B cell (primary cell): ENCODE measurements at regions not wholly inside any gene's neighbourhood (a gene's known extent, or its start where the extent isn't known, plus 50 kb on each side); places are given as distances from the start of the nearest gene placed in this dataset.

Source experiments
- ATAC-seq: fragments of 200-7000 bp; cut with Tn5 transposase; one replicate; pipeline ENCODE4 v1.10.0; 2021; ENCODE audit warnings: low read depth, mild to moderate bottlenecking, moderate number of reproducible peaks, moderate library complexity
- CTCF ChIA-PET: fragments of 350-600 bp; sonication (Branson Sonifier 250); formaldehyde crosslinking; loops from one replicate; lab custom pipeline; 2021; ENCODE audit warnings: antibody characterized with exemption, inconsistent platforms; lab: Charles Lee
- POLR2A ChIA-PET: fragments of 350-600 bp; sonication (Branson Sonifier 250); formaldehyde crosslinking; loops from one replicate; lab custom pipeline; 2021; ENCODE audit warnings: antibody characterized with exemption; lab: Charles Lee
- DNase-seq: peaks from one replicate; pipeline ENCODE4 v3.0.0; 2013
- H2AFZ ChIP-seq: 2 replicates; pipeline ENCODE4 v1.6.1; 2012; ENCODE audit warnings: mild to moderate bottlenecking, low read depth, low read length; ENCODE audit not compliant: insufficient read depth, poor library complexity, severe bottlenecking
- H3K27ac ChIP-seq, 2 donors: 1 replicate in 1 of 2; 2 replicates in 1 of 2; pipeline ENCODE4 v1.5.1; 2012 to 2013; ENCODE audit warnings: low read length in 2 of 2, mild to moderate bottlenecking in 2 of 2, moderate library complexity in 1 of 2
- H3K27me3 ChIP-seq, 4 experiments: fragments of 200-600 bp in 1 of 4; sonication (generic) in 1 of 4; replicated peaks in 1 of 4; 1 replicate in 2 of 4; 2 replicates in 2 of 4; pipeline versions ENCODE4 v1.6.1 to v1.7.0; 2013 to 2016; ENCODE audit warnings: low read length in 3 of 4, mild to moderate bottlenecking in 2 of 4, mixed read lengths in 1 of 4, moderate library complexity in 1 of 4; ENCODE audit not compliant: insufficient read depth in 4 of 4, control insufficient read depth in 3 of 4; ENCODE audit errors: control extremely low read depth in 1 of 4
- H3K36me3 ChIP-seq, 2 experiments: replicated peaks in 1 of 2; 1 replicate in 1 of 2; 2 replicates in 1 of 2; pipeline versions ENCODE4 v1.6.1 to v1.7.1; 2013; ENCODE audit warnings: low read length in 1 of 2; ENCODE audit not compliant: insufficient read depth in 2 of 2, control insufficient read depth in 1 of 2; ENCODE audit errors: control extremely low read depth in 1 of 2, extremely low read depth in 1 of 2
- H3K4me1 ChIP-seq, 2 donors: fragments of 200-600 bp in 1 of 2; sonication (generic) in 1 of 2; 1 replicate in 1 of 2; 2 replicates in 1 of 2; pipeline versions ENCODE4 v1.5.1 to v1.6.1; 2013 to 2017; ENCODE audit warnings: low read length in 2 of 2; ENCODE audit not compliant: control insufficient read depth in 2 of 2, insufficient read depth in 2 of 2
- H3K4me2 ChIP-seq: replicated peaks from 2 replicates; pipeline ENCODE3; 2012; ENCODE audit warnings: mild to moderate bottlenecking, low read depth, low read length; ENCODE audit not compliant: poor library complexity, severe bottlenecking
- H3K4me3 ChIP-seq, 5 experiments: fragments of 200-600 bp in 1 of 5; sonication (generic) in 1 of 5; 1 replicate in 3 of 5; 2 replicates in 2 of 5; pipeline versions ENCODE4 v1.5.1 to v1.7.0; 2011 to 2016; ENCODE audit warnings: low read length in 4 of 5, mild to moderate bottlenecking in 4 of 5, low read depth in 2 of 5, control low read depth in 1 of 5, moderate library complexity in 1 of 5; ENCODE audit not compliant: insufficient read depth in 1 of 5; ENCODE audit errors: control extremely low read depth in 1 of 5, extremely low read depth in 1 of 5
- H3K79me2 ChIP-seq: fragments of 200-600 bp; sonication (generic); one replicate; pipeline ENCODE4 v1.6.0; 2016; ENCODE audit warnings: low read length; ENCODE audit not compliant: control insufficient read depth, insufficient read depth
- H3K9ac ChIP-seq: fragments of 200-600 bp; sonication (generic); 2 replicates; pipeline ENCODE4 v1.6.1; 2017; ENCODE audit warnings: mild to moderate bottlenecking, low read length, moderate library complexity
- H3K9me3 ChIP-seq, 3 donors: one replicate each; pipeline versions ENCODE4 v1.6.1 to v1.7.1; 2013; ENCODE audit warnings: low read length in 2 of 3; ENCODE audit not compliant: control insufficient read depth in 2 of 3, insufficient read depth in 1 of 3; ENCODE audit errors: control extremely low read depth in 1 of 3
- H4K20me1 ChIP-seq: 2 replicates; pipeline ENCODE4 v1.6.0; 2012; ENCODE audit warnings: mild to moderate bottlenecking, low read length; ENCODE audit not compliant: insufficient read depth, control insufficient read depth, poor library complexity, severe bottlenecking
- H3K27ac Mint-ChIP-seq: one replicate; pipeline ENCODE4 v1.8.0; 2021; ENCODE audit warnings: mixed read lengths
- H3K27me3 Mint-ChIP-seq: one replicate; pipeline ENCODE4 v1.8.0; 2021; ENCODE audit warnings: mixed read lengths
- H3K4me1 Mint-ChIP-seq: one replicate; pipeline ENCODE4 v1.8.0; 2021; ENCODE audit warnings: mixed read lengths
- H3K4me3 Mint-ChIP-seq: one replicate; pipeline ENCODE4 v1.8.0; 2021; ENCODE audit warnings: mixed read lengths
- H3K9me3 Mint-ChIP-seq: one replicate; pipeline ENCODE4 v1.8.0; 2022; ENCODE audit warnings: mixed read lengths; ENCODE audit not compliant: insufficient read depth
- CTCF ChIP-seq: fragments of 200-600 bp; IDR thresholded peaks from one replicate; pipeline ENCODE4 v1.8.0; 2022; ENCODE audit warnings: antibody characterized with exemption, mild to moderate bottlenecking
- EZH2 ChIP-seq: IDR thresholded peaks from 2 replicates; pipeline ENCODE4 v1.6.1; 2012; ENCODE audit warnings: borderline replicate concordance, low read depth, mild to moderate bottlenecking, moderate library complexity, low read length; ENCODE audit not compliant: insufficient read depth, poor library complexity, severe bottlenecking
- WGBS: methylation state at CpG from one replicate; pipeline ENCODE4 v1.1.5; 2013; ENCODE audit warnings: missing lambda C conversion rate; ENCODE audit not compliant: insufficient coverage; 5-methylcytosine and 5-hydroxymethylcytosine counted together
- intact Hi-C: fragments of 100-400 bp; cut with micrococcal nuclease; formaldehyde crosslinking; loops from one replicate; pipeline ENCODE4 v1.10.0; 2022

GRCh38 chr2:51490576-51491234 is 458.8 kb upstream of the NRXN1 start:
- no peak overlapping the region for H3K27ac ChIP-seq
- Mint-ChIP-seq H3K4me3 (no peak overlapping the region), H3K27me3 (no peaks in the 10 kb centered on the region), H3K27ac (no peak overlapping the region), H3K4me1 (no peaks in the 10 kb centered on the region), H3K9me3 (no peaks in the 10 kb centered on the region)
- 71% methylated on average over 3 of the region's 3 CpGs for WGBS
- no peaks in the 10 kb centered on the region for H3K79me2 ChIP-seq
- no peak for DNase-seq
- H3K27me3 ChIP-seq = no peaks in the 10 kb centered on the region
- no peak overlapping the region for H3K9ac ChIP-seq
- H4K20me1 ChIP-seq = no peaks in the 10 kb centered on the region
- ChIA-PET POLR2A (no interaction called here), CTCF (no interaction called here)
- ATAC-seq = no peak
- no peak for TF ChIP-seq EZH2
- no peak for TF ChIP-seq CTCF
- intact Hi-C loops = no loop called here
- no peak overlapping the region for H2AFZ ChIP-seq
- H3K4me3 ChIP-seq = no peak overlapping the region
- peaks cover 0 to 1% (median 0%) of the 10 kb centered on the region in 3 donors for H3K9me3 ChIP-seq
- no peak overlapping the region for H3K4me2 ChIP-seq
- no peaks in the 10 kb centered on the region for H3K36me3 ChIP-seq
- H3K4me1 ChIP-seq = no peaks in the 10 kb centered on the region

DNA sequence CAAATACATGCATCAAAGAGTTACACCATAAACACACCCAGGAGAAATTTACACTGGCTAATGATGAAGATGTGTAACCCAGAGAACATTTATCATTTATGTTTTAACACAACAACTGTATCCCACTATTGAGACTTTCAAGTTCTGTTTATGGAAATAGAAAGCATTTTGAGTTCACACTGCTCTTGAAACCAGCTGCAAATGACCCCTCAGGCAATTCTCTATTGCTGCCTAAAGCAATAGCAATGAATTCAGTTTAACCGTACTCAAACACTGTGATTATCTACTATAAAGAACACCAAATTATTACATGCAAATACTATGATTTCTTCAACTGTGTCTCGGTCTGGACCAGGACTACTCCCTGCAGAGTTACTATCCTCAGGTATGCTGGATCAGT is 452.7 kb upstream of the NRXN1 start:
- WGBS = 100% methylated on average over 1 of the region's 2 CpGs
- Histone ChIP-seq H3K4me1 (no peaks in the 10 kb centered on the region), H2AFZ (no peak overlapping the region), H4K20me1 (no peaks in the 10 kb centered on the region), H3K9ac (no peak overlapping the region), H3K4me2 (no peak overlapping the region), H3K9me3 (no peaks in the 10 kb centered on the region), H3K4me3 (no peak overlapping the region), H3K36me3 (no peaks in the 10 kb centered on the region), H3K79me2 (no peaks in the 10 kb centered on the region), H3K27me3 (no peaks in the 10 kb centered on the region), H3K27ac (no peak overlapping the region)
- ATAC-seq (no peak), DNase-seq (no peak)
- CTCF ChIA-PET = no interaction called here
- POLR2A ChIA-PET = no interaction called here
- Mint-ChIP-seq H3K27ac (no peak overlapping the region), H3K27me3 (no peaks in the 10 kb centered on the region), H3K9me3 (no peaks in the 10 kb centered on the region), H3K4me1 (no peaks in the 10 kb centered on the region), H3K4me3 (no peak overlapping the region)
- intact Hi-C loops = no loop called here
- TF ChIP-seq EZH2 (no peak), CTCF (no peak)
